GM21717 (cell line): ENCODE measurements at regions not wholly inside any gene's neighbourhood (a gene's known extent, or its start where the extent isn't known, plus 50 kb on each side); places are given as distances from the start of the nearest gene placed in this dataset.

Experiments used
- ATAC-seq: cut with Tn5 transposase; IDR thresholded peaks from one replicate; pipeline ENCODE4 v1.9.1; 2021; ENCODE audit warnings: mild to moderate bottlenecking, moderate library complexity; ENCODE audit not compliant: unreplicated experiment

GRCh38 chr1:88035578-88035977, 648.5 kb upstream of the PKN2 start:
- no peak for ATAC-seq

GRCh38 chr1:88036345-88037014, 647.6 kb upstream of the PKN2 start:
- no peak for ATAC-seq

GRCh38 chr1:88039240-88039639, 644.8 kb upstream of the PKN2 start:
- no peak for ATAC-seq

- no peak for ATAC-seq
These were observed 640.2 kb upstream of the PKN2 start for GRCh38 chr1:88043834-88044233.

GRCh38 chr1:88052167-88052566, 631.9 kb upstream of the PKN2 start:
- no peak for ATAC-seq

GRCh38 chr1:88053065-88053464, 631.0 kb upstream of the PKN2 start:
- no peak for ATAC-seq

GRCh38 chr1:88056881-88057280, 627.2 kb upstream of the PKN2 start:
- no peak for ATAC-seq

- no peak for ATAC-seq
These were observed 625.9 kb upstream of the PKN2 start for GRCh38 chr1:88058205-88058604.

GRCh38 chr1:88060112-88060673, 623.9 kb upstream of the PKN2 start:
- ATAC-seq = no peak

GRCh38 chr1:88060750-88061491, 623.2 kb upstream of the PKN2 start:
- no peak for ATAC-seq

- peak; percentile 78 for ATAC-seq
These were observed 622.4 kb upstream of the PKN2 start for GRCh38 chr1:88061492-88062177.

- no peak for ATAC-seq
These were observed 621.4 kb upstream of the PKN2 start for GRCh38 chr1:88062650-88063153.

GRCh38 chr1:88063605-88064004, 620.5 kb upstream of the PKN2 start:
- ATAC-seq = no peak

- no peak for ATAC-seq
These were observed 615.6 kb upstream of the PKN2 start for GRCh38 chr1:88068407-88068960.

- ATAC-seq = no peak
These were observed 613.1 kb upstream of the PKN2 start for GRCh38 chr1:88070956-88071355.

- no peak for ATAC-seq
These were observed 609.4 kb upstream of the PKN2 start for GRCh38 chr1:88074661-88075060.

GRCh38 chr1:88075813-88076212, 608.3 kb upstream of the PKN2 start:
- ATAC-seq = no peak

- ATAC-seq = no peak
These were observed 605.0 kb upstream of the PKN2 start for GRCh38 chr1:88079036-88079435.

- ATAC-seq = no peak
These were observed 603.2 kb upstream of the PKN2 start for GRCh38 chr1:88080875-88081274.

GRCh38 chr1:88088481-88088880, 595.6 kb upstream of the PKN2 start:
- no peak for ATAC-seq

GRCh38 chr1:88089961-88090360, 594.1 kb upstream of the PKN2 start:
- ATAC-seq = no peak
